Activated CD4-positive, alpha-beta T cell treated with anti-CD3 and anti-CD28 coated beads, Interleukin-2, amount 50 U/mL, for 4 hours (primary cell): ENCODE measurements at regions not wholly inside any gene's neighbourhood (a gene's known extent, or its start where the extent isn't known, plus 50 kb on each side); places are given as distances from the start of the nearest gene placed in this dataset.
"Not testable (repeated sequence)": the region's sequence is repeated elsewhere in the genome, so short reads cannot be mapped to it uniquely, and the experiment has no call there.

Experiments
- DNase-seq, 2 experiments: peaks; one replicate each; pipeline ENCODE4 v3.0.0-alpha.2; 2020

- no peak for DNase-seq
Observed at GRCh38 chr12:66775871-66776270, 97.0 kb upstream of the GRIP1 start.

GRCh38 chr12:66776974-66777373, 98.1 kb upstream of the GRIP1 start:
- DNase-seq: no peak

GRCh38 chr12:66779466-66779865, 100.6 kb upstream of the GRIP1 start:
- no peak for DNase-seq

GRCh38 chr12:66786531-66787308, 107.8 kb upstream of the GRIP1 start:
- no peak for DNase-seq

DNA sequence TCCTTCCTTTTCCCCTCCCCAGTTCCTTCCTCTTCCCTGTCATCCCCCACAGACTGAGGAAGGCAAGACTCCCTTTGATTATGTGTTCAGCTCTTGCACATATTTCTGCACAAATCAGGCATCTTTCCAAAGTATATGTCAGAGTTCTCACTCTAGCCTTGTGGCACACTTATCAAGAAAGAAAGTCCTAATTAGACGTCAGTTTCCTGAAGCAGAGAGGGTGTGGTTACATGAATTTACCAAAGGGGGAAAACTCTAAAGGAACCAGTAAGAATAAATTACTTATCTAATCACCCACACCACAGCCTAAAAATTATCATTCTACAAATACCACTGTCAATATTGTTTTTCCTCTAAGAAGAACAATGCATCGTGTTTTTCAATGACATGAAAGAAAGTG, 120.7 kb upstream of the GRIP1 start:
- no peak for DNase-seq

GRCh38 chr12:66800046-66800445, 121.2 kb upstream of the GRIP1 start:
- DNase-seq: no peak

DNA sequence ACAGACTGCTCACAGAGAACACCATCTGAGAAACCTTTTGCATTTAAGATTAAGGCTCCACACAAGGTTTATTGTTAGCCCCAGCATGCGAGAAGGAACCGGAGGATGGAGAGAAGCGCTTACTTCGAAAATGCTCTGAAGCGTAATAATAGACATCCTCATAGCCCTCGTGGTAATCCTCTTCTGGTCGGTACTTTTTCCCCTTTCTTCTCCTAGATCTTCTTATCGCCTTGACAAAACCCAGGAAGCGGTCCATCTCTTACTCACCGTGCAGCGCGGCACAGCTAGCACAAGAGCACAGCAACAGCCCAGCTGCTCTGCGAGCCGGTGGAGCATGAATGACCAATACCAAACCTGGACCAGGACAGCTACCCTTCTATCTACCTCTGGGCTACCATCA, 125.1 kb upstream of the GRIP1 start:
- no peak for DNase-seq

GRCh38 chr12:66804563-66804974, 125.7 kb upstream of the GRIP1 start:
- no peak for DNase-seq

DNA sequence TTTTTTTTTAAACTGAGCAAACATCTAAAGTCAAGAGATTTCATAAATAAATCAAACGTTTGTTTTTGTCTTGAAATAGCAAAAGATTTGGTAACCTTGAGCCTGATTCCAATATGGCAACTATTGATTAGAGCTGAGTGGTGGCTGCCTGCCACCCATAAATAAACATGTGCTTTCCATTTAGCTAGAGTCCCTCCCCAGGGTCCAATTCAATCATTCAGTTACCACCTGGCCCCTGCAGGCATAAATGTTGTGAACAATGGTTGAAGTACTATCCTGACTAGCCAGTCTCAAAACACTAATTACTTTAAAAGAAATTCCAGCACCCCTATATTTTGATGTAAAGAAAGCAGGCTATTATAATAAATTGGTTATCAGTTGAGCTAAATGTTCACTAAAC, 129.7 kb upstream of the GRIP1 start:
- DNase-seq: no peak

DNA sequence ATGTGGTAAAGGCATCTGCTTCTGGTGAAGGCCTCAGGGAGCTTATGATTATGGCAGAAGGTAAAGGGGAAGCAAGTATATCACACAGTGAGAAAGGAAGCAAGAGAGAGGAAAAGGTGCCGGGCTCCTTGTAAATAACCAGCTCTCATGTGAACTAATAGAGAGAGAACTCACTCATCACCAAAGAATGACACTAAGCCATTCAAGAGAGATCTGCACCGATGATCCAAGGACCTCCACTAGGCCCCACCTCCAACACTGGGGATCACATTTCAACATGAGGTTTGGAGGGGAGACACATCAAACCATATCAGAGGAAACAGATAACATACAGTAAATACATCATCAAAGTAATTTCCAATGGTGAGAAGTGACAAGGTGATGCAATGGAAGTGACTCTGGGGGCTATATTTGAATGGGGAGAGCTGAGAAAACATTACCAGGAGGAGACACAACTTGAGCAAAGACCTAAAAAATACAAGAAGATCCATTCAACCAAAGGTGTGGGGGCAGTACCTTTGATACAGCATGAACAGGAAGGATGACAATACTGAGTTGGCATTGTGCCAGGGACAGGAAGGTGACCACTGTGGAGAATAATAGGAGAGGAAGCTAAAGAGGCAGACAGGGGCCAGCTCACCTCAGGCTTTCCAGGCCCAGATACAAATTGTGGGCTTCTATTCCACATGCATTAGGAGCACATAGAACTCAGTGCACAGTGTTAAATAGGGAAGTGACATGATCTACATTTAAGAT, 134.4 kb upstream of the GRIP1 start:
- DNase-seq: no peak

- DNase-seq: no peak
Observed at GRCh38 chr12:66819587-66819986, 140.7 kb upstream of the GRIP1 start.

DNA sequence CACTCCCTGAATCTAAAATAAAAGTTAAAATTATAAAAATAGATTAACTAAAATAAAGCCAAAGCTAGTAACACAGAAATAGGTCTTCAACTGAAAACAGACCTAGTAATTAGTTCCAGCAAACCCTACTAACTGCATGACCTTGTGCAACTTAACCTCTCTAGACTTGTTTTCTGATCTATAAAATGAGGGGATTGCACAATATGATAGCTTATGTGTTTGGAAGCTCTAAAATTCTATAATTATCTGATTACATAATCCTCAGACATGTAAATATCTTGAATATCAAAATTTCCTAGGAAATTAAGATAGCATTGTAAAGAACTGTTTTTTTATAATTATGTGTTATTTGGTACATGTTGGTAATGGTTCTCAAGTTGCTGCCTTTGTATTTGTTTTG, 144.1 kb upstream of the GRIP1 start:
- DNase-seq: no peak

GRCh38 chr12:66823857-66824570, 145.1 kb upstream of the GRIP1 start:
- no peak for DNase-seq

DNA sequence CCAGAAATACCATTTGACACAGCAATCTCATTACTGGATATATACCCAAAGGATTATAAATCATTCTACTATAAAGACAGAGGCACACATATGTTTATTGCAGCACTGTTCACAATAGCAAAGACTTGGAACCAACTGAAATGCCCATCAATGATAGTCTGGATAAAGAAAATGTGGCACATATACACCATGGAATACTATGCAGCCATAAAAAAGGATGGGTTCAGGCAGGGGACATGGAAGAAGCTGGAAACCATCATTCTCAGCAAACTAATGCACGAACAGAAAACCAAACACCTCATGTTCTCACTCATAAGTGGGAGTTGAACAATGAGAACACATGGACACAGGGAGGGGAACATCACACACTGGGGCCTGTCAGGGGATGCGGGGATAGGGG, 147.0 kb upstream of the GRIP1 start:
- not testable (repeated sequence) for DNase-seq

GRCh38 chr12:66829660-66830325, 150.9 kb upstream of the GRIP1 start:
- no peak for DNase-seq

GRCh38 chr12:66831495-66831894, 152.6 kb upstream of the GRIP1 start:
- DNase-seq: no peak

GRCh38 chr12:66832997-66833396, 154.1 kb upstream of the GRIP1 start:
- DNase-seq: no peak

- no peak for DNase-seq
Observed at GRCh38 chr12:66836623-66837310, 157.9 kb upstream of the GRIP1 start.

- no peak for DNase-seq
Observed at GRCh38 chr12:66837311-66837627, 158.4 kb upstream of the GRIP1 start.

GRCh38 chr12:66838366-66838765, 159.5 kb upstream of the GRIP1 start:
- no peak for DNase-seq

DNA sequence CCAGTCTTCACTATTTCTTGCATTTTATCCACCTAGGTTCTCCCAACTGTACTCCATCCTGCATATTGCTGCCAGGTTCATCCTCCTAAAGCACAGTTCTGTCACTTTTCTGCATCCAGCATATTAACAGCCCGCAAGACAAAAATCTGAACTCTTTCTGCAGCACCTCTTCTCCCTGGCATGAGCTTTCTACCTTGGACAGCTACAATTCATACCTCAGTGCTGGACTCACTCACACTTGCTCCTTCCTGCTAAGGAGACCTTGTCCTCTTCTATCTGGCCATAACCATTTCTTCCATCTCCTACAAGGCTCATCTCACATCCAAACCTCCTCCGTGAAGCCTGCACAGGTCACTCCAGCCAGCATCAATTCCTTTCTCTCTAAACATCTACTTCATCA, 170.1 kb upstream of the GRIP1 start:
- no peak for DNase-seq

DNA sequence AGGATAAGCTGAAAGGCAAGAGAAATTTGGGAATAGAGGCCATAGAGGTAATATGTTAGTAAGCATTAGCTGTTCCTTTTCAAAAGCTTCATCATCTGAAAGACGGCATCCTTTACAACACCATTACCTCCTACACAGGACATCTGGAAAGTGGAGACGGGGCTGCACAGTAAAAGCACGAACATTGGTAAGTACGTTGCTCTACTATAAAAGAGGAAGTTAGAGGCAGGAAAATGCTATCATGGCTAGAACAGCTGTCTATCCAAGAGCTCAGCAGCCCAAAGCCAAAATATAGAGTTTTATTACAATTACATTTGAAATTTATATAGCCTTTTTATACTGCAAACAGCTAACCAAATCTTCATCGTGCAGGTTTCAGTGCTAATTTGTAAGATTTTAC, 172.3 kb upstream of the GRIP1 start:
- DNase-seq: no peak

GRCh38 chr12:66852091-66852490, 173.2 kb upstream of the GRIP1 start:
- no peak for DNase-seq
